Stimulated activated CD4-positive, alpha-beta T cell treated with anti-CD3 and anti-CD28 coated beads, Interleukin-1b, Interleukin-23, amount 100 ng/mL, for 24 hours (primary cell): ENCODE measurements at regions not wholly inside any gene's neighbourhood (a gene's known extent, or its start where the extent isn't known, plus 50 kb on each side); places are given as distances from the start of the nearest gene placed in this dataset.

Experiments
- DNase-seq, 4 experiments: peaks; one replicate each; pipeline ENCODE4 v3.0.0-alpha.2; 2020; ENCODE audit warnings: low read depth in 4 of 4, low spot score in 1 of 4

GRCh38 chr15:95302809-95303208 lies 1027.7 kb upstream of the NR2F2 start:
- no peak for DNase-seq

DNA sequence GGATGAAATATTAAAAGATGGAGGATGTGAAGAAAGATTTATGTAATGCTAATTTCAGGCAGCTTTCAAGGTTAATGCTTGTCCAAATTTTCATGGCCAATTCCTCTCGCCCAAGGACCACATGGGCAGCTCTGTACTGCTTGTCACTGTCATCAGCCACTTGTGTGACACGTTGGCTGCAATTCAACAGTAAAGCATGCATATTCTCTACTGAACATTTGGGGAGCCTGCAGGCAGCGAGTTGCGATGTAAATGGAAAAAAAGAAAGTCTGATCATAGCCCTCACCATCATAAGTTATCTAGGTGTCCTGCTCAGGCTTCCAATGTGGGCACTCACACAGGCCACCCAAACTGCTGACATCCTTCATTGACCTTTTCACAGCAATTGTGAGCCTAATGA lies 1026.8 kb upstream of the NR2F2 start:
- no peak for DNase-seq

DNA sequence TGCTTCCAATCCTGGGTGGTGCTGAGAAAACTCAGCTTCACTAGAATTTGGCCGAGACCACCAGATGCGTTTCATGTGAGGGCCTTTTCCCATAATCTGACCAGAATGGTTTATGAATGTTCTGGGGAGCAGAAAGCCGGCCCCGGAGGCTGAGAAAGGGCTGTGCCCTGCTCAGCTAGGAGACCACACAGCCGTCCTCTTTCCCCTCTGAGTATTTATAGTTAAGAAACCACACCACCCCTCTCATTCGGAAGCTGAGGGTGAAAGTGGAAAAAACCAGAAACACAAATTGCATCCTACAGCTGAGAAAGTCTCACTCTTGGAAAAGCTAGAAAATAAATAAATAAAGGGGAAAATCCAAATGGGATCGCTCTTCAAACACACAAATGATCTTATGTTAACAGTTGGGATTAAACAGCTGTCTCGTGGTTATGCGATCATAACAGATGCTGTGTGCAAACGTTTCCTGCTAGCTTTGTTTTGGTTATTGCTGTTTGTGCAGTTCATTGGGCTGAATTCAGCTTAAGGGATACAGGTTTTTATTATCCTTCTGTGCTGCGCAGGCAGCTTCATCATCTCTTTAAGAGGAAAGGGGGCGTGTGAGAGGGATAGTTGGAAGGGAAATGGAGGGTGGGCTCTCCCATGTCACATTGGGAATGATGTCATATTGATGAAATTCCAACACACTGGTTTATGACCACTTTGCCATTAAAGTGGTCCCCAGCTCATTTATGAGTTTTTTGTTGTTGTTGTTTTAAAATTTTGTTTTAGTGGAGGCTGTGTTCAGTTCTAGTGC lies 1026.2 kb upstream of the NR2F2 start:
- no peak for DNase-seq

DNA sequence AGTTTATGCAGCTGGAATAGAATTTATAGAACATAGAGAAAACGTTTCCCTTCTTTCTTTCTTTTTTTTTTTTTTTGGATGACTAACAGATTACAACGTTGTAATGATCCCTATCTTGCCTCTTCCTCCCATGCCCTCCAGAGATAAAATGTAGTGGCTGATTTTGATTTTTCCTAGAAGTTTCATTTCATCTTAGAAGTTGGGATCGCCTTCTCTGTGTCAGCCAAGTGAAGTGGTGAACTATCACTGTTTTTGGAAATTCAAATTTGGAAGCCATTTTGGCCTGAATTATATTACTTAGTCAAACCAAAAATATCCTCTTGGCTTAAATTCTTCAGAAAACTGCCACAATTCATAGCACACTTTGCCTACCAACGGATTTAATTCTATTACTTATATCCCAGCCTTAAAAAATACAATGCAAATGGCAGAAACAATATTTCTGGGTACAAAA lies 1025.5 kb upstream of the NR2F2 start:
- DNase-seq = no peak

DNA sequence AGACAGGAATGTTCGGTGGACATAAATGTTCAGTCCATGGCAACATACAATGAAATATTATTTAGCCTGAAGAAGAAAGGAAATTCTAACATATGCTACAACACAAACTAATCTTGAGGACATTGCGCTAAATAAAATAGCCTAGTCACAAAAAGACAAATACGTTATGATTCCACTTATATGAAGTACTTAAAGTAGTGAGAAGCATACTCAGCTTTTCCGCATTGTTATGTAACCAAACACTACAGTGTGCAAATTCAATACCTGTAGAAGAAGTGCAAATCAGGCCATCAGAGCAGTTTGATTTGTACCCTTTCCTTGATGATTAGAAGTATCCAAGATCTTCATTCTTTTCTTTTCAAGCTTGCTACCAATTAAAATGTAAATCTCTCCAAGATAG lies 1023.4 kb upstream of the NR2F2 start:
- DNase-seq = no peak

DNA sequence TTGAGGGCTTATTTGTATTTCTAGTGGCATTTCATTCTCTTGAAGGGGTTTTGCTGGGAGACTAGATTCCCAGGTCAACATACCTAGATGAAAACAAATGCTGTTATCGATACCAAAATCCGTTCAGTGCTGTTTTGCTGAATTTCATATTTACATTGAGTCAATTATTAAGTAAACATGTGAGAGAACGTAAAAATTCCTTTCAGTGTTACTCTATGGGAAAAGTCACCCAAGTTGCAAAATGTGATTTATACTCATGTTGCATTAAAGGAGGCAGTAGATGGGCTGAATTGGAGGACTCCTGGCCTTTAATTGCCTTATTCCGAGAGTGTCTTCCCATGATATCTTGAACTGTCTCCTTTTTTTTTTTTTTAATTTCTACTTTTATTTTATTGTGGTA lies 1011.3 kb upstream of the NR2F2 start:
- DNase-seq = no peak

DNA sequence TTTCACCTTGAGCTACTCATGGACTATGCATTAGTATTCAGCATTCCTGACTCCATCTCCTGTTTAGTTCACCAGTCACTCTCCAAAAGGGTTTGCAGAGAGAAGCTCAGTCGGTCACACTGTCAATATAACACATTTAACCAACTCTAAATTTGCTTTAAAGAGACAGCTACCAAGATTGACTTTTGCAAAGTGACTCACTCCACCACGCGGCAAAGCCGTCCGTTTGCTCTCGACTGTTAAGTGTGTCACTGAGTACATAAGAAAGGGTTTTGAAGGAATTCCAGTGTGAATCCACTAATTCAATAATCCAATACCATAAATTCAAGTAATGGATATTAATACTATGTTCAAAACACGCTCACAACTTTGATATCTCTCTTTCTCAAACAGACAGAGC lies 1006.7 kb upstream of the NR2F2 start:
- no peak for DNase-seq

DNA sequence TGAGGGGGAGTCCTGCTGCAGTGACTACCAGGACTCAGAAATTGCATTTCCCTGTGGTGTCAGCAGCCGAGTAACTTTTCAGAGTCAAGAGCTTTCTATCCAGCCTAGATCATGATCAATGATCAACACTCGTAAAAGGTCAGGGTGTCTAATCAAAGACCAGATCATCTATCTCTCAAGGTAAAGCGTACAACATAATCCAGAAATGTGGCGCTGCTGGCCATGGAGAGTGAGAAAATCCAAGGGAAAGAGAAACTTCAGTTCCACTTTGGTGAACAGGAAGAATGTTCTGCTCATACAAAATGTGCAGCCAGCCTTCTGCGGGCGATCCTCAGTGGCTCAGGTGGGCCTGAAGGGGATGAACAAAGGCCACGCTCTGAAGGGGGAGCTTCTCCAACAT lies 1005.8 kb upstream of the NR2F2 start:
- DNase-seq = no peak

GRCh38 chr15:95325763-95326404 lies 1004.6 kb upstream of the NR2F2 start:
- no peak for DNase-seq

DNA sequence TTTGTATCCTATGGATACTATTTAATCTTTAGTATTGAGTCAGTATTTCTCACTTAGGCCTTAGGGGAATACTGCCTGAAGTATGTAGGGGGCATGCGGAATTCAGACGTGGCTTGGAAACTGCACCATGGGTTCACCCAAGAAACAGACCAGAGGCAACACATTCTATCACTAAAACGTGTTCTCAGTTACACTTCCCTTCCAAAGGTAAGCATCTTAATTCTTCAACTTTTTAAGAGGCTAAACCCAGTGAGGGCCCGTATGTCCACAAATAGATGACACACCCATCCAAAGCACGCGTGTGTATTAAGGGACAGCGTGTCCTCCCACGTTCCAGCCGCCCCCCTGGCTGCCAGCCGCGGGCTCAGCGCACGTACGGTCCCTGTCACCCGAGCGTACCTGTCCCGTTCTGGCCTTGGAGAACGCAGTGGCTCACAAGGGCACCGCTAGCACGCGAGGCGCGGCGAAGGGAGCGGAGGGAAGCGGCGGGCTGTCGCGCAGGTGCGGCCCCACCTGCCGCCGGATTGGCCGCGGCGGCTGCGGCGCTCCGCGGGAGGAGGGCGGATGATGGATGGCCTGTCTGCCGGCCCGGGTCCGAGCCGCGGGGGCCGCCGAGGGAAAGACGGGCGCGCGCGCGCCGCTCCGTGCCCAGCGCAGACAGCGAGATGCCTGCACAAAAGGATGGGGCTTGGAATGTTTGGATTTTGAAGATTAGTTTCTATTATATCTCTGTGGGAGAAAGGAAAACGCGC lies 1003.9 kb upstream of the NR2F2 start:
- DNase-seq = no peak

- DNase-seq = no peak
These were observed 1003.3 kb upstream of the NR2F2 start for GRCh38 chr15:95327183-95327525.

DNA sequence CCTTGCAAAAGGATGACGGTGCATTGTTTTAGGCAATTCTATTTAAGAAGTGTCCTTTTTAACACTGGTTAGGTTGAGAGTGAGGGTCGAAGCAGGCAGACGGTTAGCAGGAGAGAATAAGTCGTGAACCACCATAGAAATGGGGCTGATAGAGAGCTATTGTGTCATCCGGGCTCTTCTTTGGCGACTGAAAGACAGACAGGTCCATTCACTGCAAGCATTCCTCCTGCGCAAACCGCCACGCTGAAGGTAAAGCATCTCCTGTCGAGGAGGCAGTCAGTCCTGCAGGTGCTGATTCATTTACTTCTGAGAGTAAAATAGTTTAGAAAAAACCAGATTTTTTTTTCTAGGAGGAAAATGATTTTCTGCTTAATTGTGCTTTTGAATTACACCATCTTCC lies 1002.8 kb upstream of the NR2F2 start:
- no peak for DNase-seq

- DNase-seq = no peak
These were observed 1001.9 kb upstream of the NR2F2 start for GRCh38 chr15:95328559-95328958.

DNA sequence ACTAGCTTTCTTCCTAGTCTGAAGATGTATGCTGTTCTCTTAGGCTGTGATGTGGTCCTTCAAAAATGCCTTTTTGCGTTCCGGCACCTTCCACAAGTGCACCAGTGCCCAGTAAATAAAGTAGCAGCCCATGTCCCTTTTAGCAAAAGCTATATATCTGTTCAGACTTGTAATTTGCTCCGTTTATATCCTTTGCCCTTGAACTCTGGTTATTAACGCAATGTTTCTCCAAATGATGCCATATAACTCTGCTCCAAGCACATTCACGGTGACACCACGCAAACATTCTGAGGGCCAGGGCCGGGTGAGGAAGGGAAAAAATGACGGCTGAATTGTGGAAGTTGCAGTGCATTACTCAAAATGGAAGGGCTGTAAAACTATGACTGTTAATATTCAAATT lies 1001.1 kb upstream of the NR2F2 start:
- no peak for DNase-seq

DNA sequence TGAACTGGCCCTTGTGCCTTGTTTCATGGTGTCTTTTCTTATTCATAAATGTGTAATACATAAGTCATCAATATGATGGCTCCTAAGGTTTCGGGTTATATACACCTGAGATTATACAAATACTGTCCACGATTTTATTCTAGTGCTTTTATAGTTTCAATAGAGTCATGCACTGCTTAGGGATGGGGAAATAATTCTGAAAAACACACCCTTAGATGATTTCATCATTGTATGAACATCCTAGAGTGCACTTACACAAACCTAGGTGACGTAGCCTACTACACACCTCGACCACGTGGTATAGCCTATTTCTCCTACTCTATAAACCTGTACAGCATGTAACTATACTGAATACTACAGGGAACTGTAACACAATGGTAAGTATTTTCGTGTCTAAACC lies 988.8 kb upstream of the NR2F2 start:
- DNase-seq = no peak

- DNase-seq = no peak
These were observed 984.6 kb upstream of the NR2F2 start for GRCh38 chr15:95345867-95346266.

DNA sequence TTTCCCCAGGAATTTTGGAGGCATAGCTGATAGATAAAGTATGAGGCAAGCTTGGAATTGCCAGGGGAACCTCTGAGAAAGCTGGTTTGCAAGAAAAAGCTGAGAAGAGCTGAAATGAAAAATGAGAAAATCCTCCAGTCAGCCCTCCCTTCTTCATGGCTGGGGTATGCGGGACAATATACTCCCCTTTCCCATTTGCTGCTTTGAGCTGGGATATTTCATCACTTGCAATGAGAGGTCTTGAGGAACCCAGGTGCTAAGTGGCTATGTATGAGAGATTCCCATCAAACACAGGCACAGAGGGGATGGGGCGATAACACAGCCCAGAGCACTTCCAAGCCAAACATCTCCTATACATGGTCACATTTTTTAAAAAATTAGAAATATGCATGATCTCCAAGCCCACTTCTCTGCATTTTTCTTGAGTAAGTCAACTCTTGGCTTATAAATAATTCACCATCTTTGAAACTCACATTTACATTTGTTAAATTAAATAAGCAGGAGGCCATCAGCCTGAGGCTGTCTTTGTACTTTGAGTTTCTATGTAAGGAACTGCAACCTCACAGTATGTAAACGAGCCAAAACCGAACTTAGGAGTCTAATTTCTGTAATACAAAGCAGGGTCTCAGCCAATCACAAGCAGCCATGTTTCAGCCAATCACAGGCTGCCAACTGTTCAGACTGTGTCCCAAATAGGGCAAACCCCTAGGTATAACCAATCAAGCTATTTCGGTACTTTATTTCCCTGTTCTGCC lies 983.6 kb upstream of the NR2F2 start:
- DNase-seq = no peak

GRCh38 chr15:95347837-95348236 lies 982.7 kb upstream of the NR2F2 start:
- DNase-seq = no peak

- DNase-seq = no peak
These were observed 979.6 kb upstream of the NR2F2 start for GRCh38 chr15:95350908-95351307.

DNA sequence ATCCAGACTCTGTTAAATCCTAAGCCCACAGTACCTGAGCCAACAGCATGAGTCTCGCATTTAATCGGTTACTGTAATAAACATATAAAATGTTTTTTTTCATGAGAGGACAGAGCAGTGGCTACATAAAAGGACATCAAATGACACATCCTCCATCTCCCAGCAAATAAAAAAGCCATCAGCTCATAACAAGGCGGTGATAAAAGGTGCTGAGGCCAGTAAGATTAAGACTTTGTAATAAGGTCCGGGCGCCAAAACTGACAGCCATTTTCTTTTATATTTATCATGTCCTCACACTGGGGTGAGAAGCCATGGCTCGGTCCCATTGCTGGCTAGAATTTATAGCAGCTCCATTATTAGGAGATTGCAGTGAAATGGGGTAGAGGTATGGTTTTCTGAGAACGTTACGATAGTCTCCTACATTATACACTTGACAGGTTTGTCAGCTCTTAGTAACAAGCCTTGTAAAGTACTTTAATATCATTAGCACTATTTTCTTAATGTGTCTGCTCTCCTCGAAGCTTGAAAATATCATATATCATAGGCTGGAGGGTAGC lies 977.8 kb upstream of the NR2F2 start:
- DNase-seq = no peak

GRCh38 chr15:95353512-95353911 lies 977.0 kb upstream of the NR2F2 start:
- DNase-seq = no peak
